ENCODE measurements at regions not wholly inside any gene's neighbourhood (a gene's known extent, or its start where the extent isn't known, plus 50 kb on each side); places are given as distances from the start of the nearest gene placed in this dataset.

- no peak overlapping the region for H3K9ac ChIP-seq (ENCODE audit: low read length)
- no peak overlapping the region for H2BK120ac ChIP-seq (ENCODE audit: low read depth, low read length)
- H3K27me3 ChIP-seq (ENCODE audit: control insufficient read depth in 1 of 2, insufficient read depth in 1 of 2, low read length in 2 of 2): no peaks in the 10 kb centered on the region
- no peak overlapping the region for H3K18ac ChIP-seq (ENCODE audit: low read depth in 1 of 2, low read length in 2 of 2)
- no peak overlapping the region for H3K14ac ChIP-seq (ENCODE audit: low read length in 2 of 2)
- H3K9me3 ChIP-seq (ENCODE audit: control insufficient read depth, low read length): no peaks in the 10 kb centered on the region
- no peaks in the 10 kb centered on the region for H3K4me1 ChIP-seq (ENCODE audit: control insufficient read depth, insufficient read depth, low read depth, low read length)
- H3K4me3 ChIP-seq (ENCODE audit: insufficient read depth in 1 of 2, low read depth in 1 of 2, low read length in 2 of 2): no peak overlapping the region
- no peak overlapping the region for H2BK15ac ChIP-seq (ENCODE audit: low read depth, poor library complexity, severe bottlenecking)
- H3K36me3 ChIP-seq (ENCODE audit: control insufficient read depth in 1 of 2, insufficient read depth in 2 of 2, low read depth in 1 of 2, low read length in 2 of 2): no peaks in the 10 kb centered on the region
- DNase-seq: no peak
- no peak overlapping the region for H2AFZ ChIP-seq (ENCODE audit: low read depth, low read length)
- H2AK5ac ChIP-seq (ENCODE audit: low read length, severe bottlenecking): no peak overlapping the region
- no peak overlapping the region for H2BK12ac ChIP-seq (ENCODE audit: low read length in 2 of 2)
- no peak overlapping the region for H3K4ac ChIP-seq (ENCODE audit: low read depth in 1 of 2, low read length in 2 of 2)
- no peak overlapping the region for H3K23ac ChIP-seq (ENCODE audit: low read length in 2 of 2)
- no peaks in the 10 kb centered on the region for H3K79me1 ChIP-seq (replicated peaks; ENCODE audit: low read length, poor library complexity, severe bottlenecking)
- no peak overlapping the region for H4K91ac ChIP-seq (ENCODE audit: low read length)
- H3K4me2 ChIP-seq (ENCODE audit: low read length, poor library complexity, severe bottlenecking): no peak overlapping the region
- no peak overlapping the region for H3K27ac ChIP-seq (ENCODE audit: low read length, poor library complexity, severe bottlenecking)
- no peak overlapping the region for H4K8ac ChIP-seq (ENCODE audit: low read length)
- no peak overlapping the region for H2BK5ac ChIP-seq (ENCODE audit: low read depth, low read length, poor library complexity, severe bottlenecking)
- WGBS: 71% methylated on average over 5 of the region's 5 CpGs
Measured at GRCh38 chr3:27971600-27971999, 249.5 kb upstream of the EOMES start.

- no peaks in the 10 kb centered on the region for H3K4me1 ChIP-seq (ENCODE audit: control insufficient read depth, insufficient read depth, low read depth, low read length)
- H3K4me3 ChIP-seq (ENCODE audit: insufficient read depth in 1 of 2, low read depth in 1 of 2, low read length in 2 of 2): no peak overlapping the region
- peak overlapping the region; percentile 42 for H3K9ac ChIP-seq (ENCODE audit: low read length)
- H2BK120ac ChIP-seq (ENCODE audit: low read depth, low read length): no peak overlapping the region
- no peak overlapping the region for H2BK15ac ChIP-seq (ENCODE audit: low read depth, poor library complexity, severe bottlenecking)
- H3K27ac ChIP-seq (ENCODE audit: low read length, poor library complexity, severe bottlenecking): no peak overlapping the region
- no peaks in the 10 kb centered on the region for H3K27me3 ChIP-seq (ENCODE audit: control insufficient read depth in 1 of 2, insufficient read depth in 1 of 2, low read length in 2 of 2)
- H2BK12ac ChIP-seq (ENCODE audit: low read length in 2 of 2): no peak overlapping the region
- H3K9me3 ChIP-seq (ENCODE audit: control insufficient read depth, low read length): no peaks in the 10 kb centered on the region
- H3K23ac ChIP-seq (ENCODE audit: low read length in 2 of 2): no peak overlapping the region
- H3K36me3 ChIP-seq (ENCODE audit: control insufficient read depth in 1 of 2, insufficient read depth in 2 of 2, low read depth in 1 of 2, low read length in 2 of 2): no peaks in the 10 kb centered on the region
- DNase-seq: no peak
- H3K4ac ChIP-seq (ENCODE audit: low read depth in 1 of 2, low read length in 2 of 2): no peak overlapping the region
- H2BK5ac ChIP-seq (ENCODE audit: low read depth, low read length, poor library complexity, severe bottlenecking): no peak overlapping the region
- no peaks in the 10 kb centered on the region for H3K79me1 ChIP-seq (replicated peaks; ENCODE audit: low read length, poor library complexity, severe bottlenecking)
- no peak overlapping the region for H3K18ac ChIP-seq (ENCODE audit: low read depth in 1 of 2, low read length in 2 of 2)
- H2AK5ac ChIP-seq (ENCODE audit: low read length, severe bottlenecking): no peak overlapping the region
- no peak overlapping the region for H3K4me2 ChIP-seq (ENCODE audit: low read length, poor library complexity, severe bottlenecking)
- WGBS: no CpG with 5 or more reads among the region's 2 CpGs
- H4K8ac ChIP-seq (ENCODE audit: low read length): no peak overlapping the region
- H2AFZ ChIP-seq (ENCODE audit: low read depth, low read length): no peak overlapping the region
- H3K14ac ChIP-seq (ENCODE audit: low read length in 2 of 2): no peak overlapping the region
- no peak overlapping the region for H4K91ac ChIP-seq (ENCODE audit: low read length)
Measured at GRCh38 chr3:27976933-27977332, 254.8 kb upstream of the EOMES start.

- no peak overlapping the region for H3K14ac ChIP-seq (ENCODE audit: low read length in 2 of 2)
- H3K9ac ChIP-seq (ENCODE audit: low read length): no peak overlapping the region
Measured at GRCh38 chr3:27978440-27978839, 256.3 kb upstream of the EOMES start.

DNA sequence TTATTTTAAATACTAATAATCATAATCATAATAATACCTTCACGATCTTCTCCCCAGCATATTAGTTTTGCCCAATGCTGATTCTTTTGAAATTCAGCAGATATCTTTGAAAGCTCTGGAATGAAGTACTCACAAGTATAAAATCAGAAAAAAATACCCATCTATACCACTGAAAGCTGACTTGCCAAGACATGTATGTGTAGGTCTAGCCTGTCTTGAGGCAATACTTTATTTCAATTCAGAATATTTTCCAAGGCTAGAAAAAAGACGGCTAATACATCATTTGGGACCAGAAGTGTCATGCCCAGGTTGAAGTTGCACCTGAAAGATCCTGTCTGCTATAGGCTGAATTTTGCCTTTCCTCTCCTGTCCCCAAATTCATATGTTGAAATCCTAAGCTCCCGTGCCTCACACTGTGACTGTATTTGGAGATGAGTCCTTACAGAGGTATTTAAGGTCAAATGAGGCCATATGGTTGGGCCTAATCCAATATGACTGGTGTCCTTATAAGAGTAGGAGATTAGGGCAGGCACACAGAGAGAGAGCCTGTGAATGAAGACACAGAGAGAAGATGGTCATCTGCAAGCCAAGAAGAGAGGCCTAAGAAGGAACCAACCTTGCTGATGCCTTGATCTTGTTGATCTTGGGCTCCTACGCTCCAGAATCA lies 255.9 kb upstream of the CMC1 start:
- H3K36me3 ChIP-seq (ENCODE audit: control insufficient read depth in 1 of 2, insufficient read depth in 2 of 2, low read depth in 1 of 2, low read length in 2 of 2): no peaks in the 10 kb centered on the region
- no peak overlapping the region for H3K23ac ChIP-seq (ENCODE audit: low read length in 2 of 2)
- no peak overlapping the region for H4K91ac ChIP-seq (ENCODE audit: low read length)
- H3K4ac ChIP-seq (ENCODE audit: low read depth in 1 of 2, low read length in 2 of 2): no peak overlapping the region
- WGBS: 63% methylated on average over 4 of the region's 4 CpGs
- H3K4me1 ChIP-seq (ENCODE audit: control insufficient read depth, insufficient read depth, low read depth, low read length): no peaks in the 10 kb centered on the region
- H3K27me3 ChIP-seq (ENCODE audit: control insufficient read depth in 1 of 2, insufficient read depth in 1 of 2, low read length in 2 of 2): no peaks in the 10 kb centered on the region
- no peaks in the 10 kb centered on the region for H3K79me1 ChIP-seq (replicated peaks; ENCODE audit: low read length, poor library complexity, severe bottlenecking)
- H3K18ac ChIP-seq (ENCODE audit: low read depth in 1 of 2, low read length in 2 of 2): no peak overlapping the region
- no peak overlapping the region for H2AK5ac ChIP-seq (ENCODE audit: low read length, severe bottlenecking)
- H2AFZ ChIP-seq (ENCODE audit: low read depth, low read length): no peak overlapping the region
- no peak overlapping the region for H3K27ac ChIP-seq (ENCODE audit: low read length, poor library complexity, severe bottlenecking)
- H3K9me3 ChIP-seq (ENCODE audit: control insufficient read depth, low read length): no peaks in the 10 kb centered on the region
- H3K4me3 ChIP-seq (ENCODE audit: insufficient read depth in 1 of 2, low read depth in 1 of 2, low read length in 2 of 2): no peak overlapping the region
- H3K9ac ChIP-seq (ENCODE audit: low read length): no peak overlapping the region
- DNase-seq: no peak
- no peak overlapping the region for H2BK12ac ChIP-seq (ENCODE audit: low read length in 2 of 2)
- no peak overlapping the region for H3K14ac ChIP-seq (ENCODE audit: low read length in 2 of 2)
- H2BK120ac ChIP-seq (ENCODE audit: low read depth, low read length): no peak overlapping the region
- H3K4me2 ChIP-seq (ENCODE audit: low read length, poor library complexity, severe bottlenecking): no peak overlapping the region
- H4K8ac ChIP-seq (ENCODE audit: low read length): no peak overlapping the region
- no peak overlapping the region for H2BK15ac ChIP-seq (ENCODE audit: low read depth, poor library complexity, severe bottlenecking)
- no peak overlapping the region for H2BK5ac ChIP-seq (ENCODE audit: low read depth, low read length, poor library complexity, severe bottlenecking)

More at GRCh38 chr3:27978440-27978839, 256.3 kb upstream of the EOMES start:
- 89% methylated on average over 1 of the region's 3 CpGs for WGBS
- H3K4me2 ChIP-seq (ENCODE audit: low read length, poor library complexity, severe bottlenecking): no peak overlapping the region
- H2AFZ ChIP-seq (ENCODE audit: low read depth, low read length): no peak overlapping the region
- no peaks in the 10 kb centered on the region for H3K27me3 ChIP-seq (ENCODE audit: control insufficient read depth in 1 of 2, insufficient read depth in 1 of 2, low read length in 2 of 2)
- no peak overlapping the region for H3K4me3 ChIP-seq (ENCODE audit: insufficient read depth in 1 of 2, low read depth in 1 of 2, low read length in 2 of 2)
- H3K27ac ChIP-seq (ENCODE audit: low read length, poor library complexity, severe bottlenecking): no peak overlapping the region
- H2BK5ac ChIP-seq (ENCODE audit: low read depth, low read length, poor library complexity, severe bottlenecking): no peak overlapping the region
- H3K4ac ChIP-seq (ENCODE audit: low read depth in 1 of 2, low read length in 2 of 2): no peak overlapping the region
- no peaks in the 10 kb centered on the region for H3K9me3 ChIP-seq (ENCODE audit: control insufficient read depth, low read length)
- no peaks in the 10 kb centered on the region for H3K36me3 ChIP-seq (ENCODE audit: control insufficient read depth in 1 of 2, insufficient read depth in 2 of 2, low read depth in 1 of 2, low read length in 2 of 2)
- no peak overlapping the region for H3K23ac ChIP-seq (ENCODE audit: low read length in 2 of 2)
- H2BK120ac ChIP-seq (ENCODE audit: low read depth, low read length): no peak overlapping the region
- no peak overlapping the region for H3K18ac ChIP-seq (ENCODE audit: low read depth in 1 of 2, low read length in 2 of 2)
- no peaks in the 10 kb centered on the region for H3K4me1 ChIP-seq (ENCODE audit: control insufficient read depth, insufficient read depth, low read depth, low read length)
- H3K79me1 ChIP-seq (replicated peaks; ENCODE audit: low read length, poor library complexity, severe bottlenecking): no peaks in the 10 kb centered on the region
- H4K91ac ChIP-seq (ENCODE audit: low read length): no peak overlapping the region
- H2BK12ac ChIP-seq (ENCODE audit: low read length in 2 of 2): no peak overlapping the region
- no peak overlapping the region for H4K8ac ChIP-seq (ENCODE audit: low read length)
- no peak overlapping the region for H2AK5ac ChIP-seq (ENCODE audit: low read length, severe bottlenecking)
- DNase-seq: no peak
- no peak overlapping the region for H2BK15ac ChIP-seq (ENCODE audit: low read depth, poor library complexity, severe bottlenecking)
